GM10266 (cell line): ENCODE measurements at regions not wholly inside any gene's neighbourhood (a gene's known extent, or its start where the extent isn't known, plus 50 kb on each side); places are given as distances from the start of the nearest gene placed in this dataset.

Source experiments
- DNase-seq: peaks from one replicate; pipeline ENCODE4 v3.0.0; 2012; ENCODE audit errors: extremely low spot score
- TF ChIP-seq, protein P1 (sequence below): IDR thresholded peaks from 2 replicates; pipeline ENCODE4 v1.5.1; 2012; ENCODE audit warnings: mild to moderate bottlenecking, low read depth; ENCODE audit not compliant: control insufficient read depth, insufficient read depth; ENCODE audit errors: missing control alignments

DNA sequence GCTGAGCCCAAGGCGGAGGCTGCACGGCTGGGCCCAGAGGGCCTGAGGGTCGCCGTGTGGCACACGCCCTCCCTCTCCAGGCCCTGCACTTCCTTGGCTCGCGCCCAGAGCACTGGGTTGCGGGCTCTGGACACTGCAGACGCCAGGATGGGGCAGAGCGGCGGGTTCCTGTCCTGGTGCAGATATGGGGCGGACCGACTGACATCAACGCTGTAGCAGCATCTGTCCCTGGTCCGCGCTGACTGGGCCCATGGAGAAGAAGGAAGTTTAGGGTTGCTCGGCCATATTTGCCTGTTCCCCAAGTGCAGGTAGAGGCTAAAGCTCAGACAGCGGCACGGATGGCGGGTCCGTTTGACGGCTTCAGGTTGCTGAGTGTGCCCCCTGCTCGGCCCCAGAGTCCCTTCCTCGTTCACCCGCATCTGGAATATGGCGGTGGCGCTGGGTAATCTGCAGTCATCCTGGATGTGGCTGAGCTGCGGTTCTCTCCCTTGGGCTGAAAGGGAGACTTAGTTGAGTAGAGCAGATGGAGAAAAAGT lies 116.1 kb downstream of the OR13A1 start:
- DNase-seq: no peak
- TF ChIP-seq, protein P1, sequence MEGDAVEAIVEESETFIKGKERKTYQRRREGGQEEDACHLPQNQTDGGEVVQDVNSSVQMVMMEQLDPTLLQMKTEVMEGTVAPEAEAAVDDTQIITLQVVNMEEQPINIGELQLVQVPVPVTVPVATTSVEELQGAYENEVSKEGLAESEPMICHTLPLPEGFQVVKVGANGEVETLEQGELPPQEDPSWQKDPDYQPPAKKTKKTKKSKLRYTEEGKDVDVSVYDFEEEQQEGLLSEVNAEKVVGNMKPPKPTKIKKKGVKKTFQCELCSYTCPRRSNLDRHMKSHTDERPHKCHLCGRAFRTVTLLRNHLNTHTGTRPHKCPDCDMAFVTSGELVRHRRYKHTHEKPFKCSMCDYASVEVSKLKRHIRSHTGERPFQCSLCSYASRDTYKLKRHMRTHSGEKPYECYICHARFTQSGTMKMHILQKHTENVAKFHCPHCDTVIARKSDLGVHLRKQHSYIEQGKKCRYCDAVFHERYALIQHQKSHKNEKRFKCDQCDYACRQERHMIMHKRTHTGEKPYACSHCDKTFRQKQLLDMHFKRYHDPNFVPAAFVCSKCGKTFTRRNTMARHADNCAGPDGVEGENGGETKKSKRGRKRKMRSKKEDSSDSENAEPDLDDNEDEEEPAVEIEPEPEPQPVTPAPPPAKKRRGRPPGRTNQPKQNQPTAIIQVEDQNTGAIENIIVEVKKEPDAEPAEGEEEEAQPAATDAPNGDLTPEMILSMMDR: no peak

DNA sequence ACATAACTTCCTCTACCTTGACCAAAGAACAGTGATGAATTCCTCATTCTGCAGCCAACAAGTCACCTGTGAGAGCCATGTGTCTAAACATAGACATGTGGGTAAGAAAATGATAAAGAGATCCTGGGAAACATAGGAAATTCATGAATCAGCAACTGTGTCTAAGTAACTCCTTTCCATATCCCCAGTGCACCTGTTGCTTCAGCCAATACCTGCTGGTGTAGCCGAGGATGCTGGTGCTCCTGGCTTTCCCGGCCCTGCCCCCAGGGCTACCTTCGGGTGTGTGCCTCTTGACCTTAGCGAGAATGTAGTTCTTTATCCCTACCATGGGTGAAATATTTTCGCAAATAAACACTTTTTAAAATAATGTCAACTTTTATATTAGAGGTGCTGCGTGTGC lies 114.1 kb downstream of the OR13A1 start:
- TF ChIP-seq, protein P1: no peak
- no peak for DNase-seq

DNA sequence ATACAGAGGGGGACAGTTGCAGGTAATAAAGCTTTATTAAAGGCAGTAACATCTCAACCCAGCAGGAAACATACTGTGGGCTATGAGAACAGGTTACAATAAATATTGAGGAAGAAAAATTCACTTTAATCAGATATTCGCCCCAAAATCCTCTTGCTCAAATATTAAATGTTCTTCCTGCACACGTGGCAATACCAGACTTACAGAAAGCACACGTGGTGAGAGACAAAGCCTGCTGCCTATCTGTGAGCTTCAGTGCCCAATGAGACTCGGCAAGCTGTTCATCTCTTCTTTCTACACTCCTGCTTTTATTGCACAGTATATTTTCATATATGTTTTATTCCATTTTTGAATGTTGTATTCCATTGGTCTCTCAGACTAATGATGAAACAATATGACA lies 113.2 kb downstream of the OR13A1 start:
- TF ChIP-seq, protein P1: no peak
- DNase-seq: no peak

DNA sequence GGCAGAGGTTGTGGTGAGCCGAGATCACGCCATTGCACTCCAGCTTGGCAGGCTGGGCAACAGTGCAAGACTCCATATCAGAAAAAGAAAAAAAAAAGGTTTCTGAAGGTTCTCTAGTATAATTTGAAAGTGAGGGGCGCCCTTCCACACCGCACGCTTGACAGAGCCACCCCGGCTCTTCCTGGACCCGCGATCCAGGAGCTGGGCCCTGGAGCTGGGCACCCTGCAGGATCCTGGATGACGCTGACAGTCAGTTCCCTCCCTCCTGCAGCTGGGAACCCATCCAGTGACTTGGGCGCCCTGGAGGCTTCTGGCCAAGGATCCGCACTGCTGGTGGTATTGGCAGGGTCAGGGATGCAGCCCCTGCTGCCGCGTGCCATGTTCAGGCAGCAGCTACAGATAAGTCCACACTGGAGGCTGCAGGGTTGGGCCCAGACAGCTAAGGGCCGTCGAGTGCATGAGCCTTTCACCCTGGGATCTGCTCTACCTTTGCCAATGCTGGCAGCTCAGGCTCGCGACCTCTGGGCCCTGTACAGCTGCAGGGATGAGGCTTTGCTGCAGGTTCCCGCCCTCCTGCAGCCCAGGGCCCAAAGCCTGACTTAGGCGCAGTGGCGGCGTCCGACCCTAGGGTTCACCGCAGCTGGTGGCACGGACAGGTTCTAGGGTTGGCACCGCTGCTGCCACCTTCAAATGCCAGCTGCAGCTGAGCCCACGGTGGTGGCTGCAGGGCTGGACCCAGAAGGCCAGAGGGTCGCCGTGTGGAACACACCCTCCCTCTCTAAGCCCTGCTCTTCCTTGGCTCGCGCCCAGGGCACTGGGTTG lies 110.2 kb downstream of the OR13A1 start:
- TF ChIP-seq, protein P1: no peak

DNA sequence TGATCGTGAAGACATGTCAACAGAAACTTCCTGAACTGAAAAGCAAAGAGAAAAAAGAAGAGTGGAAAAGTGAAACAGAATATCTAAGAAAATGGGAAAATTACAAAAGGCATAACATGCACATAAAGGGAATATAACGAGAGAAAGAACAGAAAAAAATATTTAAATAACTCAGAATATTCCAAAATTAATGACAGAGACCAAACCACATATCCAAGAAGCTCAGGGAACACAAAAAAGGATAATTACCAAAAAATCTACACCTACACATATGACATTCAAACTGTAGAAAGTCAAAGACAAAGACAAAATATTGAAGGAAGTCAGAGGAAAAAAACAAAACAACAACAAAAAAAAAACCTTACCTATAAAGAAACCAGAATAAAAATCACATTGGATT lies 105.5 kb downstream of the OR13A1 start:
- TF ChIP-seq, protein P1: no peak
- no peak for DNase-seq

More for the DNA sequence above, 110.2 kb downstream of the OR13A1 start:
- DNase-seq: no peak

DNA sequence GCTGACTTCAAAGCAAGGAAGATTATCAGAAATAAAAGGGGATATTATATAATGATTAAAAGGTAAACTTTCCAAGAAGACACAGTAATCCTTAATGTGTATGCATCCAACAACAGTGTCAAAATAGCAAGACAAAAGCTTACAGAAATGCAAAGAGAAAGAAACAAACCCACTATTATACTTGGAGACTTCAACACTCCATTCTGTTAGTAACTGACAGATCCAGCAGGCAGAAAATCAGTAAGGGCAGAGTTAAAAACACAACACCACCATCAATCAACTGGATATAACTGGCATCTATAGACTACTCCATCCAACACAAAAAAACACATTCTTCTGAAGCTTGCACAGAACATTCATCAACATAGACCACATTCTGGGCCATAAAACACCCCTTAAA lies 103.8 kb downstream of the OR13A1 start:
- DNase-seq: no peak
- TF ChIP-seq, protein P1: no peak

DNA sequence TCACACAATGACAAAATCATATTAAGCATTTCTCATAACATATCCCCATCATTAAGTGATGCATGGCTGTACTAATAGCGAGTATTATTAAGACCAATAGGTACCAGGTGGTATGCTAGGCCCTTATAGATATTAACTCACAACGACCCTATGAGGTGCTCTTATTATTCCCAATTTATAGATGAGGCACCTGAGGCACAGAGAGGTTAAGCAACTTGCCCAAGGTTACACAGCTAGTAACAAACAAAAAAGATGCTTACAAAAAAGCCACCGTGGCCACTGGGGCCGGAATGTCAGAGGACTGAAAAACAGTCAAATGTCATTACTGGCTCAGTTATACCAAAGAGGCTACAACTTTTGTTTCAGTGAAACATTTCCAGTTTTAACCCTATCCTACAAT lies 96.0 kb downstream of the OR13A1 start:
- TF ChIP-seq, protein P1: no peak
- no peak for DNase-seq
